ENCODE measurements at regions not wholly inside any gene's neighbourhood (a gene's known extent, or its start where the extent isn't known, plus 50 kb on each side); places are given as distances from the start of the nearest gene placed in this dataset.

DNA sequence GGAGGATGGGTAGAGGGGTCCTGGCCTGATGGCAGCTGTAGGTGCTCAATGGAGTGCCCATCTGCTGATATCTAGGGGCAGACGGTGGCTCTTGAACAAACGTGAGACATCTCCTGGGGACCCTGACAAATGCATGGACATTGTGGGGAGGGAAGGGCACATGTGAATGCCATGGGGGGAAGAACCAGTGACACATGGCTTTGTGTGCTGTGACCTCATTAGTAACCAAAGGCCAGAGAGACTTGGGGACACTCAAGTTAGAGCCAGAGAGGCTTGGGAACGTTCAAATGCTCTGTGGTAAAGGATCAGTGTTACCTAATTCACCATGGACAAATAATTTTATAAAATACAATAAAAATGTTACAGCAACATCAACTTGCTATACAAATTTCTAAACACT, 151.8 kb downstream of the ESM1 start:
- H3K27me3 ChIP-seq, result no peaks in the 10 kb centered on the region
- H3K9me3 ChIP-seq, result no peaks in the 10 kb centered on the region
- TF ChIP-seq POLR2AphosphoS5 (IDR thresholded peaks at IDR 0.05) (no peak), EP300 (IDR thresholded peaks at IDR 0.05) (no peak), POLR2A (IDR thresholded peaks at IDR 0.05) (no peak)
- TF ChIP-seq, protein P1, sequence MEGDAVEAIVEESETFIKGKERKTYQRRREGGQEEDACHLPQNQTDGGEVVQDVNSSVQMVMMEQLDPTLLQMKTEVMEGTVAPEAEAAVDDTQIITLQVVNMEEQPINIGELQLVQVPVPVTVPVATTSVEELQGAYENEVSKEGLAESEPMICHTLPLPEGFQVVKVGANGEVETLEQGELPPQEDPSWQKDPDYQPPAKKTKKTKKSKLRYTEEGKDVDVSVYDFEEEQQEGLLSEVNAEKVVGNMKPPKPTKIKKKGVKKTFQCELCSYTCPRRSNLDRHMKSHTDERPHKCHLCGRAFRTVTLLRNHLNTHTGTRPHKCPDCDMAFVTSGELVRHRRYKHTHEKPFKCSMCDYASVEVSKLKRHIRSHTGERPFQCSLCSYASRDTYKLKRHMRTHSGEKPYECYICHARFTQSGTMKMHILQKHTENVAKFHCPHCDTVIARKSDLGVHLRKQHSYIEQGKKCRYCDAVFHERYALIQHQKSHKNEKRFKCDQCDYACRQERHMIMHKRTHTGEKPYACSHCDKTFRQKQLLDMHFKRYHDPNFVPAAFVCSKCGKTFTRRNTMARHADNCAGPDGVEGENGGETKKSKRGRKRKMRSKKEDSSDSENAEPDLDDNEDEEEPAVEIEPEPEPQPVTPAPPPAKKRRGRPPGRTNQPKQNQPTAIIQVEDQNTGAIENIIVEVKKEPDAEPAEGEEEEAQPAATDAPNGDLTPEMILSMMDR (IDR thresholded peaks at IDR 0.05), result no peak
- peaks cover 3% of the 10 kb centered on the region for H3K4me1 ChIP-seq
- no peak for DNase-seq (ENCODE audit: low spot score in 2 of 2)
- H3K36me3 ChIP-seq, result no peaks in the 10 kb centered on the region
- WGBS, result 94% methylated on average over 3 of the region's 3 CpGs
- no peak overlapping the region for H3K4me3 ChIP-seq
- no peak overlapping the region for H3K27ac ChIP-seq

- H3K27me3 ChIP-seq, result no peaks in the 10 kb centered on the region
- no peak for DNase-seq (ENCODE audit: low spot score in 2 of 2)
Observed at GRCh38 chr5:54832858-54833257, 152.5 kb downstream of the ESM1 start.

DNA sequence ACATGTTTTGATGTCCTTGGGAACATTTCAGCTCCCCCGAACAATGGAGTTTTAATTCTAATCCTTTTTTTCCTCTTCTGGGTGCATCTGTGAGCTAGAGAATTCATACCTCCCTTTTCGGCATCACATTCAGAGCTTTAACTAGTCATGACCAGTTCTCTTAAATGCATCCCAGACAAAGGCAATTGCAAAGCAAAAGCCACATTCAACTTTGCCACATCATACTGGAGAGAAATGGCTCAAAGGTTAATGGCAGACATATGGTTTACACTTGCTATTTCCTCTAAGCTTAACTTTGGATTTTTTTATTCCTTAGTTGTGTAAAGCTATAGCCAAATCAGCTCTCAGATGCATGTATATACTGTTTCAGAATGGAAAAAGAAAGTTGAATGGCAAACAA, 153.3 kb downstream of the ESM1 start:
- Histone ChIP-seq H3K27me3 (no peaks in the 10 kb centered on the region), H3K4me3 (no peak overlapping the region), H3K27ac (no peak overlapping the region), H3K36me3 (no peaks in the 10 kb centered on the region), H3K4me1 (peaks cover 3% of the 10 kb centered on the region), H3K9me3 (no peaks in the 10 kb centered on the region)
- 72% methylated on average over 2 of the region's 2 CpGs for WGBS
- TF ChIP-seq, protein P1 (IDR thresholded peaks at IDR 0.05), result no peak
- no peak for TF ChIP-seq POLR2AphosphoS5 (IDR thresholded peaks at IDR 0.05)
- no peak for TF ChIP-seq EP300 (IDR thresholded peaks at IDR 0.05)
- no peak for TF ChIP-seq POLR2A (IDR thresholded peaks at IDR 0.05)
- no peak for DNase-seq (ENCODE audit: low spot score in 2 of 2)

More at GRCh38 chr5:54832858-54833257, 152.5 kb downstream of the ESM1 start:
- Histone ChIP-seq H3K4me3 (no peak overlapping the region), H3K4me1 (peaks cover 3% of the 10 kb centered on the region), H3K36me3 (no peaks in the 10 kb centered on the region), H3K27ac (no peak overlapping the region), H3K9me3 (no peaks in the 10 kb centered on the region)
- 84% methylated on average over 5 of the region's 5 CpGs for WGBS
- no peak for TF ChIP-seq EP300 (IDR thresholded peaks at IDR 0.05)

DNA sequence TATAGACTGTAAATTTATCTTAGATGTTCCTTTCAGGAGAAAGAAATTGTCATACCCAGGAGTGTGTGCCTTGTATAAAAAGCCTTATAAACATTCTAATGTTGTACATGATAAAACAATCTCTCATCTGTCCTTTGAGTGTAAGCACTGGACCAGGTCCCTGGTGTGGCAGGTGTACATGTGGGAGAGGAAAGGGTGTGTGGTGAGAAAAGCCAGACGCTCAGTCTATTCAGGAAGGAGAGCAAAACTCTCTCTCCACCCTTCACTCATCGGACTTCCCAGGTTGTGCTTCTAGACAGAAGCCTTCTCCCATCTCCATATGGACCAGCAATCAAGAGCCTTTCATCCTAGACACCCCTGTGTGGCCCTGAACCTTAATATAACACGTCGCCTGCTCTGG, 154.2 kb downstream of the ESM1 start:
- TF ChIP-seq, protein P1 (IDR thresholded peaks at IDR 0.05), result no peak
- TF ChIP-seq POLR2A (IDR thresholded peaks at IDR 0.05) (no peak), EP300 (IDR thresholded peaks at IDR 0.05) (no peak), POLR2AphosphoS5 (IDR thresholded peaks at IDR 0.05) (no peak)
- no peak for DNase-seq (ENCODE audit: low spot score in 2 of 2)
- Histone ChIP-seq H3K36me3 (no peaks in the 10 kb centered on the region), H3K9me3 (no peaks in the 10 kb centered on the region), H3K27ac (no peak overlapping the region), H3K4me1 (peaks cover 3% of the 10 kb centered on the region), H3K4me3 (no peak overlapping the region), H3K27me3 (no peaks in the 10 kb centered on the region)
- 84% methylated on average over 4 of the region's 4 CpGs for WGBS

GRCh38 chr5:54829676-54830535, 155.5 kb downstream of the ESM1 start:
- no peaks in the 10 kb centered on the region for H3K27me3 ChIP-seq
- 68% methylated on average over 4 of the region's 4 CpGs for WGBS
- H3K4me3 ChIP-seq, result no peak overlapping the region
- DNase-seq (ENCODE audit: low spot score in 2 of 2), result no peak
- H3K36me3 ChIP-seq, result no peaks in the 10 kb centered on the region
- H3K9me3 ChIP-seq, result no peaks in the 10 kb centered on the region
- no peak overlapping the region for H3K27ac ChIP-seq
- TF ChIP-seq, protein P1 (IDR thresholded peaks at IDR 0.05), result no peak
- TF ChIP-seq POLR2A (IDR thresholded peaks at IDR 0.05), result no peak
- peaks cover 3% of the 10 kb centered on the region for H3K4me1 ChIP-seq

Measured in suprapubic skin (tissue), 4 donors.